Choroid plexus epithelial cell (primary cell): ENCODE measurements at regions not wholly inside any gene's neighbourhood (a gene's known extent, or its start where the extent isn't known, plus 50 kb on each side); places are given as distances from the start of the nearest gene placed in this dataset.
"Not testable (repeated sequence)": the region's sequence is repeated elsewhere in the genome, so short reads cannot be mapped to it uniquely, and the experiment has no call there.

Experiments
- DNase-seq: peaks from one replicate; pipeline ENCODE4 v3.0.0-alpha.2; 2010; ENCODE audit warnings: low read depth
- H3K4me3 ChIP-seq: 2 replicates; pipeline ENCODE4 v1.5.1; 2011; ENCODE audit warnings: low read depth, mild to moderate bottlenecking, control low read depth, low read length, moderate library complexity
- CTCF ChIP-seq: conservative IDR thresholded peaks from 2 replicates; pipeline ENCODE4 v1.5.1; 2011; ENCODE audit warnings: low read depth, mild to moderate bottlenecking, control low read depth, inconsistent platforms, low read length, moderate library complexity

DNA sequence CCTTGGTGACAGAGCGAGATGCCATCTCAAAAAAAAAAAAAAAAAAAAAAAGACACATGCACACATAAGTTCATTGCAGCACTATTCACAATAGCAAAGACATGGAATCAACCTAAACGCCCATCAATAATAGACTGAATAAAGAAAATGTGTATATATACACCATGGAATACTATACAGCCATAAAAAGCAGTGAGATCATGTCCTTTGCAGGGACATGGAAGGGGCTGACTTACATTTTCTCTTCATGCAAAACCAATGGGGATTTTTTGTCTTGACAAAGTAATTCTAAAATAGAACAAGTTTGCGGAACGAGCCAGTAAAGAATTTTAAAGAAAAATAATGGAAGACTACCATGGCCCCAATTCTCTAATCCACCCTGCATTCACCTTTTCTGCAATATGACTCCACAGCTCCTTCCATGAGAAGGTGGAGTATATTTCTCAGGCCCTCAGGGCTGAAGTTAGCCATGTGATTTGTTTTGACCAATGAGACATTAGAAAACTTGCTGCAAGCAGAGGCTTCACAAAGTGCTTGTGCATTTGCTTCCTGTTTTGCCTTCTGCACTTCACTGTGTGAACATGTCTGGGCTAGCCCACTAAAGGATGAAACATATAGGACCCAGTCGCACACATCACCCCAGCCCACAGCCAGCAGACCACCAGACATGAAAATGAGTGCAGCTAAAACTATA is 78.8 kb upstream of the NR5A2 start:
- TF ChIP-seq CTCF, result no peak
- DNase-seq, result peak; percentile 33
- H3K4me3 ChIP-seq, result no peak overlapping the region

- not testable (repeated sequence) for H3K4me3 ChIP-seq, DNase-seq
Measured at GRCh38 chr1:199951005-199951404, 76.5 kb upstream of the NR5A2 start.

GRCh38 chr1:199953651-199954050 is 73.9 kb upstream of the NR5A2 start:
- no peak for DNase-seq
- H3K4me3 ChIP-seq, result no peak overlapping the region
- TF ChIP-seq CTCF, result no peak

- TF ChIP-seq CTCF, result peak; percentile 64
- DNase-seq, result peak; percentile 12
- H3K4me3 ChIP-seq, result no peak overlapping the region
Measured at GRCh38 chr1:199954699-199955098, 72.8 kb upstream of the NR5A2 start.

DNA sequence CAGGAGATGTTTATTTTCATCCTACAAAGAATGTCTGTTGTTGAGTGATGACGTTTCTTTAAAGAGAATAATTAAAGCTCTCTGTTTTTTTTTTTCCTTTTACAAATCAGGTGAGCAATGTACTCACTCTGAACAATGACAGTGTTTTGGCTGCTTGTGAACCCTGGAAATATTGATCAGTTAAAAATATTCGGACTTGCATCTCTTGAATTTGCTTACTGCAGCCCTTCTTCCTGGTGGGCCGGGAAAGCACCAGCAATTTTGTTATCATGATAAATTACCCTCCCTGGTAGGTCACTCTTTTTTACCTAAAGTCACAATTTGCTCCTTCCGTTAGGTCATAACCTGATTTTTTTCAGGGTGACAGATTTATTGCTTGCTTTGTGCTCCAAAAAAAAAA is 72.3 kb upstream of the NR5A2 start:
- DNase-seq, result no peak
- TF ChIP-seq CTCF, result no peak

GRCh38 chr1:199956005-199956404 is 71.5 kb upstream of the NR5A2 start:
- no peak for DNase-seq
- no peak overlapping the region for H3K4me3 ChIP-seq
- no peak for TF ChIP-seq CTCF

More for the DNA sequence above, 72.3 kb upstream of the NR5A2 start:
- H3K4me3 ChIP-seq, result no peak overlapping the region

GRCh38 chr1:199959033-199959774 is 68.3 kb upstream of the NR5A2 start:
- no peak for DNase-seq
- no peak overlapping the region for H3K4me3 ChIP-seq
- TF ChIP-seq CTCF, result no peak
